ENCODE measurements at regions not wholly inside any gene's neighbourhood (a gene's known extent, or its start where the extent isn't known, plus 50 kb on each side); places are given as distances from the start of the nearest gene placed in this dataset.

GRCh38 chr5:12277504-12278192 lies 373.4 kb upstream of the CTNND2 start (continued):
- TF ChIP-seq ZNF331 (CRISPR knock-in tag; IDR thresholded peaks at IDR 0.05; ENCODE audit: low read depth) (no peak), EZH2phosphoT487 (IDR thresholded peaks at IDR 0.05; ENCODE audit: unreplicated experiment) (no peak)

GRCh38 chr5:12274236-12274635 lies 370.0 kb upstream of the CTNND2 start:
- DNase-seq (ENCODE audit: low spot score) (no peak), ATAC-seq (no peak)
- Histone ChIP-seq H3K79me2 (replicated peaks; ENCODE audit: insufficient read depth) (no peaks in the 10 kb centered on the region), H3K4me1 (ENCODE audit: insufficient read depth) (no peaks in the 10 kb centered on the region), H3K27me3 (ENCODE audit: insufficient read depth) (no peaks in the 10 kb centered on the region), H3K36me3 (ENCODE audit: insufficient read depth) (no peaks in the 10 kb centered on the region), H2AFZ (no peak overlapping the region), H3K27ac (ENCODE audit: low read depth) (no peak overlapping the region), H3K9me2 (ENCODE audit: insufficient read depth) (no peaks in the 10 kb centered on the region), H3F3A (replicated peaks; ENCODE audit: low read depth) (no peaks in the 10 kb centered on the region), H3K4me3 (no peak overlapping the region), H4K20me1 (replicated peaks; ENCODE audit: insufficient read depth) (no peaks in the 10 kb centered on the region), H3K4me2 (no peak overlapping the region)
- no peaks in the 10 kb centered on the region for H3K27me3 Mint-ChIP-seq (ENCODE audit: insufficient read depth, low read depth, poor library complexity)
- H3K4me1 Mint-ChIP-seq = peaks cover 9% of the 10 kb centered on the region
- no peaks in the 10 kb centered on the region for H3K36me3 Mint-ChIP-seq (ENCODE audit: low read depth)
- H3K4me3 Mint-ChIP-seq = no peak overlapping the region
- no peak overlapping the region for H3K27ac Mint-ChIP-seq
- no peaks in the 10 kb centered on the region for H3K9me3 Mint-ChIP-seq
- TF ChIP-seq CREB1 (CRISPR knock-in tag; IDR thresholded peaks at IDR 0.05; ENCODE audit: low read depth) (no peak), EZH2 (IDR thresholded peaks at IDR 0.05; ENCODE audit: low read depth, unreplicated experiment) (no peak), CTCF (conservative IDR thresholded peaks at IDR 0.05; ENCODE audit: low read depth in 2 of 2) (no peak), NANOG (IDR thresholded peaks at IDR 0.05; ENCODE audit: borderline replicate concordance) (no peak), ZNF331 (CRISPR knock-in tag; IDR thresholded peaks at IDR 0.05; ENCODE audit: low read depth) (no peak), ZNF114 (CRISPR knock-in tag; IDR thresholded peaks at IDR 0.05) (no peak), ETS1 (IDR thresholded peaks at IDR 0.05) (no peak), ZNF462 (CRISPR knock-in tag; IDR thresholded peaks at IDR 0.05) (no peak)

Measured in GM23338 (cell line).